ENCODE measurements at regions not wholly inside any gene's neighbourhood (a gene's known extent, or its start where the extent isn't known, plus 50 kb on each side); places are given as distances from the start of the nearest gene placed in this dataset.

GRCh38 chr5:42989190-42989589, 50.9 kb downstream of the ANXA2R start:
- no peak overlapping the region for H3K4me2 ChIP-seq (ENCODE audit: control insufficient read depth, extremely low read depth, insufficient read depth, low read depth, low read length)
- no peaks in the 10 kb centered on the region for H3K9me1 ChIP-seq (ENCODE audit: control insufficient read depth, extremely low read depth, insufficient read depth, low read length)
- no peaks in the 10 kb centered on the region for H4K20me1 ChIP-seq (ENCODE audit: control insufficient read depth, extremely low read depth, insufficient read depth, low read length)
- dilution Hi-C loops (cut with MboI; ENCODE audit: extremely low pct_ligation_motif_present, low sequenced_read_pairs) = no loop called here
- DNase-seq (ENCODE audit: low read depth, low spot score) (no peak), FAIRE-seq (no peak)
- no peak overlapping the region for H3K9ac ChIP-seq (ENCODE audit: control insufficient read depth, extremely low read depth, insufficient read depth, low read length)
- H3K9me3 ChIP-seq (ENCODE audit: control insufficient read depth, low read depth, low read length) = peaks cover 11% of the 10 kb centered on the region
- H3K4me3 ChIP-seq (ENCODE audit: control insufficient read depth in 2 of 3, extremely low read depth in 1 of 3, insufficient read depth in 2 of 3, low read depth in 1 of 3, low read length in 3 of 3) = no peak overlapping the region
- no peak overlapping the region for H2AFZ ChIP-seq (ENCODE audit: control insufficient read depth, low read length)
- no peak overlapping the region for H3K27ac ChIP-seq (ENCODE audit: control insufficient read depth, insufficient read depth, low read length)
- peaks cover 26% of the 10 kb centered on the region for H3K4me1 ChIP-seq (ENCODE audit: control insufficient read depth, extremely low read depth, insufficient read depth, low read length)
- H3K79me2 ChIP-seq (ENCODE audit: control insufficient read depth, insufficient read depth, low read length) = no peaks in the 10 kb centered on the region
- H3K27me3 ChIP-seq (ENCODE audit: control insufficient read depth, extremely low read depth, insufficient read depth, low read length) = no peaks in the 10 kb centered on the region
- TF ChIP-seq, protein P1, sequence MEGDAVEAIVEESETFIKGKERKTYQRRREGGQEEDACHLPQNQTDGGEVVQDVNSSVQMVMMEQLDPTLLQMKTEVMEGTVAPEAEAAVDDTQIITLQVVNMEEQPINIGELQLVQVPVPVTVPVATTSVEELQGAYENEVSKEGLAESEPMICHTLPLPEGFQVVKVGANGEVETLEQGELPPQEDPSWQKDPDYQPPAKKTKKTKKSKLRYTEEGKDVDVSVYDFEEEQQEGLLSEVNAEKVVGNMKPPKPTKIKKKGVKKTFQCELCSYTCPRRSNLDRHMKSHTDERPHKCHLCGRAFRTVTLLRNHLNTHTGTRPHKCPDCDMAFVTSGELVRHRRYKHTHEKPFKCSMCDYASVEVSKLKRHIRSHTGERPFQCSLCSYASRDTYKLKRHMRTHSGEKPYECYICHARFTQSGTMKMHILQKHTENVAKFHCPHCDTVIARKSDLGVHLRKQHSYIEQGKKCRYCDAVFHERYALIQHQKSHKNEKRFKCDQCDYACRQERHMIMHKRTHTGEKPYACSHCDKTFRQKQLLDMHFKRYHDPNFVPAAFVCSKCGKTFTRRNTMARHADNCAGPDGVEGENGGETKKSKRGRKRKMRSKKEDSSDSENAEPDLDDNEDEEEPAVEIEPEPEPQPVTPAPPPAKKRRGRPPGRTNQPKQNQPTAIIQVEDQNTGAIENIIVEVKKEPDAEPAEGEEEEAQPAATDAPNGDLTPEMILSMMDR (optimal IDR thresholded peaks at IDR 0.05 in 1 of 3, IDR thresholded peaks at IDR 0.05 in 1 of 3, conservative IDR thresholded peaks at IDR 0.05 in 1 of 3; ENCODE audit: extremely low read depth in 1 of 3, insufficient read depth in 2 of 3, low read length in 3 of 3) = no peak
- no peaks in the 10 kb centered on the region for H3K36me3 ChIP-seq (ENCODE audit: control insufficient read depth in 2 of 2, extremely low read depth in 1 of 2, insufficient read depth in 2 of 2, low read length in 2 of 2)

DNA sequence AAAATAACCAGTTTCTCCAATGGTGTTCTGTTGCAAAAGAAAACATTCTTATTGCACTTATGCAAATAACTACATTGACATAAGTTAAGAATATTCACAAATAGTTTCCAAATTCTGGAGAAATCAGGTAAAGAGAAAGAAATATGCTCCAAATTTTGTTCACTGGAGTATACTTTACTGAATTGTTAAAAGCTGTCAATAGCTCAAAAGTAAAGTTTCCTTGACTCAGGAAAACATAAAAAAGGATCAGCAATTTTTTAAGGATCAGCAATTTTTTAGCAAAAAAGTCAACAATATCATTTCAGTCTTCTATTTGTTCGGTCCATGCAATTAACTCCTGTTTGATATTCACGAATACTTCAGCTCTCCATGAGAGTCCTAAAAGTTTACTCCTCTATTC, 51.6 kb downstream of the ANXA2R start:
- Histone ChIP-seq H3K4me2 (ENCODE audit: control insufficient read depth, extremely low read depth, insufficient read depth, low read depth, low read length) (no peak overlapping the region), H3K9me1 (ENCODE audit: control insufficient read depth, extremely low read depth, insufficient read depth, low read length) (no peaks in the 10 kb centered on the region)
- FAIRE-seq = no peak

More for the DNA sequence above, 51.6 kb downstream of the ANXA2R start:
- DNase-seq (ENCODE audit: low read depth, low spot score) = no peak
- Histone ChIP-seq H3K27ac (ENCODE audit: control insufficient read depth, insufficient read depth, low read length) (no peak overlapping the region), H3K27me3 (ENCODE audit: control insufficient read depth, extremely low read depth, insufficient read depth, low read length) (no peaks in the 10 kb centered on the region), H3K9me3 (ENCODE audit: control insufficient read depth, low read depth, low read length) (peaks cover 7% of the 10 kb centered on the region), H3K4me1 (ENCODE audit: control insufficient read depth, extremely low read depth, insufficient read depth, low read length) (peaks cover 32% of the 10 kb centered on the region), H3K4me3 (ENCODE audit: control insufficient read depth in 2 of 3, extremely low read depth in 1 of 3, insufficient read depth in 2 of 3, low read depth in 1 of 3, low read length in 3 of 3) (no peak overlapping the region), H2AFZ (ENCODE audit: control insufficient read depth, low read length) (no peak overlapping the region), H3K36me3 (ENCODE audit: control insufficient read depth in 2 of 2, extremely low read depth in 1 of 2, insufficient read depth in 2 of 2, low read length in 2 of 2) (no peaks in the 10 kb centered on the region), H3K9ac (ENCODE audit: control insufficient read depth, extremely low read depth, insufficient read depth, low read length) (no peak overlapping the region), H4K20me1 (ENCODE audit: control insufficient read depth, extremely low read depth, insufficient read depth, low read length) (no peaks in the 10 kb centered on the region), H3K79me2 (ENCODE audit: control insufficient read depth, insufficient read depth, low read length) (no peaks in the 10 kb centered on the region)
- no peak for TF ChIP-seq EZH2 (IDR thresholded peaks at IDR 0.05; ENCODE audit: low read length)
- TF ChIP-seq, protein P1 (optimal IDR thresholded peaks at IDR 0.05 in 1 of 3, IDR thresholded peaks at IDR 0.05 in 1 of 3, conservative IDR thresholded peaks at IDR 0.05 in 1 of 3; ENCODE audit: extremely low read depth in 1 of 3, insufficient read depth in 2 of 3, low read length in 3 of 3) = no peak
- dilution Hi-C loops (cut with MboI; ENCODE audit: extremely low pct_ligation_motif_present, low sequenced_read_pairs) = no loop called here

Measured in keratinocyte (primary cell).